ENCODE measurements at regions not wholly inside any gene's neighbourhood (a gene's known extent, or its start where the extent isn't known, plus 50 kb on each side); places are given as distances from the start of the nearest gene placed in this dataset.

GRCh38 chr2:138215958-138216357 lies 251.7 kb downstream of the HNMT start:
- H3K4me1 Mint-ChIP-seq (ENCODE audit: low read depth), result no peaks in the 10 kb centered on the region
- intact Hi-C loops (cut with micrococcal nuclease), result no loop called here
- CTCF ChIA-PET, result no interaction called here
- H3K27me3 Mint-ChIP-seq (ENCODE audit: low read depth), result no peaks in the 10 kb centered on the region
- no peaks in the 10 kb centered on the region for H3K36me3 Mint-ChIP-seq (ENCODE audit: low read depth)
- H3K9me3 Mint-ChIP-seq, result peaks cover 4% of the 10 kb centered on the region
- no peak overlapping the region for H3K27ac Mint-ChIP-seq
- no peak overlapping the region for H3K4me3 Mint-ChIP-seq
- DNase-seq, result no peak

- intact Hi-C loops (cut with micrococcal nuclease), result no loop called here
- Mint-ChIP-seq H3K27me3 (ENCODE audit: low read depth) (no peaks in the 10 kb centered on the region), H3K4me3 (no peak overlapping the region), H3K4me1 (ENCODE audit: low read depth) (no peaks in the 10 kb centered on the region), H3K9me3 (peaks cover 3% of the 10 kb centered on the region), H3K36me3 (ENCODE audit: low read depth) (no peaks in the 10 kb centered on the region), H3K27ac (no peak overlapping the region)
- CTCF ChIA-PET, result no interaction called here
- DNase-seq, result no peak
Measured at GRCh38 chr2:138217975-138218374, 253.7 kb downstream of the HNMT start.

- intact Hi-C loops (cut with micrococcal nuclease), result no loop called here
- no peaks in the 10 kb centered on the region for H3K27me3 Mint-ChIP-seq (ENCODE audit: low read depth)
- H3K9me3 Mint-ChIP-seq, result peaks cover 3% of the 10 kb centered on the region
- CTCF ChIA-PET, result no interaction called here
- H3K27ac Mint-ChIP-seq, result no peak overlapping the region
- no peak for DNase-seq
- no peaks in the 10 kb centered on the region for H3K36me3 Mint-ChIP-seq (ENCODE audit: low read depth)
- no peaks in the 10 kb centered on the region for H3K4me1 Mint-ChIP-seq (ENCODE audit: low read depth)
- no peak overlapping the region for H3K4me3 Mint-ChIP-seq
Measured at GRCh38 chr2:138218397-138218796, 254.1 kb downstream of the HNMT start.

GRCh38 chr2:138219961-138220360 lies 255.7 kb downstream of the HNMT start:
- no peaks in the 10 kb centered on the region for H3K4me1 Mint-ChIP-seq (ENCODE audit: low read depth)
- H3K36me3 Mint-ChIP-seq (ENCODE audit: low read depth), result no peaks in the 10 kb centered on the region
- H3K9me3 Mint-ChIP-seq, result peaks cover 3% of the 10 kb centered on the region
- H3K4me3 Mint-ChIP-seq, result no peak overlapping the region
- DNase-seq, result no peak
- no peak overlapping the region for H3K27ac Mint-ChIP-seq
- no peaks in the 10 kb centered on the region for H3K27me3 Mint-ChIP-seq (ENCODE audit: low read depth)
- intact Hi-C loops (cut with micrococcal nuclease), result no loop called here
- CTCF ChIA-PET, result interaction anchor here (0.6 kb wide), 1 partner anchor 605 kb away, joined by 3 read pairs; no protein-coding TSS in a partner anchor

- no peaks in the 10 kb centered on the region for H3K27me3 Mint-ChIP-seq (ENCODE audit: low read depth)
- H3K36me3 Mint-ChIP-seq (ENCODE audit: low read depth), result no peaks in the 10 kb centered on the region
- intact Hi-C loops (cut with micrococcal nuclease), result no loop called here
- H3K9me3 Mint-ChIP-seq, result peaks cover 3% of the 10 kb centered on the region
- H3K27ac Mint-ChIP-seq, result no peak overlapping the region
- no peaks in the 10 kb centered on the region for H3K4me1 Mint-ChIP-seq (ENCODE audit: low read depth)
- CTCF ChIA-PET, result no interaction called here
- H3K4me3 Mint-ChIP-seq, result no peak overlapping the region
- DNase-seq, result no peak
Measured at GRCh38 chr2:138221358-138221757, 257.1 kb downstream of the HNMT start.

- H3K36me3 Mint-ChIP-seq (ENCODE audit: low read depth), result no peaks in the 10 kb centered on the region
- DNase-seq, result no peak
- H3K27me3 Mint-ChIP-seq (ENCODE audit: low read depth), result no peaks in the 10 kb centered on the region
- CTCF ChIA-PET, result no interaction called here
- intact Hi-C loops (cut with micrococcal nuclease), result no loop called here
- no peaks in the 10 kb centered on the region for H3K4me1 Mint-ChIP-seq (ENCODE audit: low read depth)
- no peak overlapping the region for H3K4me3 Mint-ChIP-seq
- peaks cover 4% of the 10 kb centered on the region for H3K9me3 Mint-ChIP-seq
- no peak overlapping the region for H3K27ac Mint-ChIP-seq
Measured at GRCh38 chr2:138223319-138223718, 259.0 kb downstream of the HNMT start.

- Mint-ChIP-seq H3K27ac (no peak overlapping the region), H3K9me3 (peaks cover 7% of the 10 kb centered on the region), H3K27me3 (ENCODE audit: low read depth) (no peaks in the 10 kb centered on the region), H3K36me3 (ENCODE audit: low read depth) (no peaks in the 10 kb centered on the region), H3K4me1 (ENCODE audit: low read depth) (no peaks in the 10 kb centered on the region), H3K4me3 (no peak overlapping the region)
- no peak for DNase-seq
- CTCF ChIA-PET, result no interaction called here
- intact Hi-C loops (cut with micrococcal nuclease), result no loop called here
Measured at GRCh38 chr2:138227195-138227594, 262.9 kb downstream of the HNMT start.

GRCh38 chr2:138228101-138228500 lies 263.8 kb downstream of the HNMT start:
- intact Hi-C loops (cut with micrococcal nuclease), result no loop called here
- no peak overlapping the region for H3K4me3 Mint-ChIP-seq
- no peak for DNase-seq
- H3K4me1 Mint-ChIP-seq (ENCODE audit: low read depth), result no peaks in the 10 kb centered on the region
- peaks cover 7% of the 10 kb centered on the region for H3K9me3 Mint-ChIP-seq
- H3K27ac Mint-ChIP-seq, result no peak overlapping the region
- no peaks in the 10 kb centered on the region for H3K27me3 Mint-ChIP-seq (ENCODE audit: low read depth)
- H3K36me3 Mint-ChIP-seq (ENCODE audit: low read depth), result no peaks in the 10 kb centered on the region
- CTCF ChIA-PET, result no interaction called here

GRCh38 chr2:138234265-138234664 lies 267.3 kb upstream of the SPOPL start:
- Mint-ChIP-seq H3K9me3 (peaks cover 2% of the 10 kb centered on the region), H3K4me1 (ENCODE audit: low read depth) (no peaks in the 10 kb centered on the region), H3K4me3 (no peak overlapping the region), H3K27me3 (ENCODE audit: low read depth) (no peaks in the 10 kb centered on the region), H3K36me3 (ENCODE audit: low read depth) (no peaks in the 10 kb centered on the region), H3K27ac (no peak overlapping the region)
- intact Hi-C loops (cut with micrococcal nuclease), result no loop called here
- CTCF ChIA-PET, result no interaction called here
- DNase-seq, result no peak

- intact Hi-C loops (cut with micrococcal nuclease), result no loop called here
- Mint-ChIP-seq H3K4me1 (ENCODE audit: low read depth) (no peaks in the 10 kb centered on the region), H3K36me3 (ENCODE audit: low read depth) (no peaks in the 10 kb centered on the region), H3K9me3 (peaks cover 2% of the 10 kb centered on the region), H3K27ac (no peak overlapping the region), H3K4me3 (no peak overlapping the region), H3K27me3 (ENCODE audit: low read depth) (no peaks in the 10 kb centered on the region)
- CTCF ChIA-PET, result no interaction called here
- no peak for DNase-seq
Measured at GRCh38 chr2:138235041-138235440, 266.5 kb upstream of the SPOPL start.

- no peaks in the 10 kb centered on the region for H3K27me3 Mint-ChIP-seq (ENCODE audit: low read depth)
- no peaks in the 10 kb centered on the region for H3K4me1 Mint-ChIP-seq (ENCODE audit: low read depth)
- no peak for DNase-seq
- CTCF ChIA-PET, result no interaction called here
- H3K27ac Mint-ChIP-seq, result no peak overlapping the region
- peaks cover 2% of the 10 kb centered on the region for H3K9me3 Mint-ChIP-seq
- H3K4me3 Mint-ChIP-seq, result no peak overlapping the region
- intact Hi-C loops (cut with micrococcal nuclease), result no loop called here
- H3K36me3 Mint-ChIP-seq (ENCODE audit: low read depth), result no peaks in the 10 kb centered on the region
Measured at GRCh38 chr2:138236142-138236541, 265.4 kb upstream of the SPOPL start.

- intact Hi-C loops (cut with micrococcal nuclease), result no loop called here
- Mint-ChIP-seq H3K4me1 (ENCODE audit: low read depth) (no peaks in the 10 kb centered on the region), H3K9me3 (no peaks in the 10 kb centered on the region), H3K36me3 (ENCODE audit: low read depth) (no peaks in the 10 kb centered on the region), H3K27me3 (ENCODE audit: low read depth) (no peaks in the 10 kb centered on the region), H3K27ac (no peak overlapping the region), H3K4me3 (no peak overlapping the region)
- CTCF ChIA-PET, result no interaction called here
- no peak for DNase-seq
Measured at GRCh38 chr2:138237667-138238384, 263.7 kb upstream of the SPOPL start.

GRCh38 chr2:138238908-138239307 lies 262.7 kb upstream of the SPOPL start:
- intact Hi-C loops (cut with micrococcal nuclease), result no loop called here
- CTCF ChIA-PET, result no interaction called here
- Mint-ChIP-seq H3K27me3 (ENCODE audit: low read depth) (no peaks in the 10 kb centered on the region), H3K9me3 (no peaks in the 10 kb centered on the region), H3K27ac (no peak overlapping the region), H3K36me3 (ENCODE audit: low read depth) (no peaks in the 10 kb centered on the region), H3K4me1 (ENCODE audit: low read depth) (no peaks in the 10 kb centered on the region), H3K4me3 (no peak overlapping the region)
- DNase-seq, result no peak

All from activated naive CD4-positive, alpha-beta T cell treated with anti-CD3 and anti-CD28 coated beads for 36 hours (primary cell).